ENCODE measurements at regions not wholly inside any gene's neighbourhood (a gene's known extent, or its start where the extent isn't known, plus 50 kb on each side); places are given as distances from the start of the nearest gene placed in this dataset.
"Not testable (repeated sequence)": the region's sequence is repeated elsewhere in the genome, so short reads cannot be mapped to it uniquely, and the experiment has no call there.

- no peak for DNase-seq (ENCODE audit: low read depth)
- in situ Hi-C loops (cut with HindIII; ENCODE audit: low pct_unique_long_range_greater_than_20kb, low sequenced_read_pairs) = no loop called here
Observed at GRCh38 chr3:139251529-139251928, 92.3 kb upstream of the MRPS22 start.

GRCh38 chr3:139252719-139253118 is 91.1 kb upstream of the MRPS22 start:
- in situ Hi-C loops (cut with HindIII; ENCODE audit: low pct_unique_long_range_greater_than_20kb, low sequenced_read_pairs) = no loop called here
- DNase-seq (ENCODE audit: low read depth) = no peak

GRCh38 chr3:139258276-139258675 is 85.5 kb upstream of the MRPS22 start:
- no peak for DNase-seq (ENCODE audit: low read depth)
- in situ Hi-C loops (cut with HindIII; ENCODE audit: low pct_unique_long_range_greater_than_20kb, low sequenced_read_pairs) = no loop called here

- in situ Hi-C loops (cut with HindIII; ENCODE audit: low pct_unique_long_range_greater_than_20kb, low sequenced_read_pairs) = no loop called here
- DNase-seq (ENCODE audit: low read depth) = no peak
Observed at GRCh38 chr3:139259398-139259797, 84.4 kb upstream of the MRPS22 start.

DNA sequence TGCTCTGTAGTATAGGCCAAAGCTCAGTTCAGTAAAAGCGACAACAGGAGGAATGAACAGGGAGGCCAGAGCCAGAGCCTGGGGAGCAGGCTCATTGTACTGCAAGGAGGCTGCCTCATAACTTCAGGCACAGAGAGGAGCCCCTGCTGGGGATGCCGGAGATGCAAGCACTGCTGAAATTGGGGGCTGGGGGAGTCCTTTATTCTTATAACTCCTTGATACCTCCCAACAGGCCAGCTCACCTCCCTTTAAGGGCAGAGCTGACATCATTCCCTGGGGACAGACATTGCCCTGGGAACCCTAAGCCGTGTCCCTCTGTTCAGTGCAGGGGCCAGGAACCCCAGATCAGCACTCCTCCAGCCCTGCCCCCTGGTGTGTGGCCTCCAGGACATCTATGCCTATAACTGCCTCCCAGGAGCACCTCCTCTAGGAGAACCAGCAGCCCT is 83.8 kb upstream of the MRPS22 start:
- DNase-seq (ENCODE audit: low read depth) = no peak
- in situ Hi-C loops (cut with HindIII; ENCODE audit: low pct_unique_long_range_greater_than_20kb, low sequenced_read_pairs) = no loop called here

- in situ Hi-C loops (cut with HindIII; ENCODE audit: low pct_unique_long_range_greater_than_20kb, low sequenced_read_pairs) = no loop called here
- no peak for DNase-seq (ENCODE audit: low read depth)
Observed at GRCh38 chr3:139260793-139261736, 82.8 kb upstream of the MRPS22 start.

GRCh38 chr3:139261754-139262586 is 81.8 kb upstream of the MRPS22 start:
- no peak for DNase-seq (ENCODE audit: low read depth)
- in situ Hi-C loops (cut with HindIII; ENCODE audit: low pct_unique_long_range_greater_than_20kb, low sequenced_read_pairs) = no loop called here

DNA sequence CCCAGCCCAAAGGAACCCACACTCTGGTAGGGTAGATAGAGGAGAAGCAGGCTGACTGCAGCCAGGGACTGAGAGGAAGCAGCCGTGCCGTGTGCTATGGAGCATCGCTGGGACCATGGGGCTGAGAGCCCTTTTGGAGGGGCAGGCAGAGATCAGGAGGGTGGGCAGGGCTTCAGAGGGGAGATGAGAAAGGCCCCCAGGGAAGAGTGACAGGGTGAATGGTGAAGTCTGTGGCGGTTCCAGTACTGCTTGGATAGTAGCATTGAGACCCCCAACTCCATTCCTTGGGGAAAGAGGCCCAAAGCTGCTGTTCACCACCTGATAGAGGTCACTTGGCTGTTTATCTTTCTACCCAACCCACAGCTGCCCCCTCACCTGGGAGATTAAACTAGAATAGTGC is 80.0 kb upstream of the MRPS22 start:
- in situ Hi-C loops (cut with HindIII; ENCODE audit: low pct_unique_long_range_greater_than_20kb, low sequenced_read_pairs) = no loop called here
- DNase-seq (ENCODE audit: low read depth) = no peak

GRCh38 chr3:139264375-139264774 is 79.4 kb upstream of the MRPS22 start:
- DNase-seq (ENCODE audit: low read depth) = no peak
- in situ Hi-C loops (cut with HindIII; ENCODE audit: low pct_unique_long_range_greater_than_20kb, low sequenced_read_pairs) = no loop called here

DNA sequence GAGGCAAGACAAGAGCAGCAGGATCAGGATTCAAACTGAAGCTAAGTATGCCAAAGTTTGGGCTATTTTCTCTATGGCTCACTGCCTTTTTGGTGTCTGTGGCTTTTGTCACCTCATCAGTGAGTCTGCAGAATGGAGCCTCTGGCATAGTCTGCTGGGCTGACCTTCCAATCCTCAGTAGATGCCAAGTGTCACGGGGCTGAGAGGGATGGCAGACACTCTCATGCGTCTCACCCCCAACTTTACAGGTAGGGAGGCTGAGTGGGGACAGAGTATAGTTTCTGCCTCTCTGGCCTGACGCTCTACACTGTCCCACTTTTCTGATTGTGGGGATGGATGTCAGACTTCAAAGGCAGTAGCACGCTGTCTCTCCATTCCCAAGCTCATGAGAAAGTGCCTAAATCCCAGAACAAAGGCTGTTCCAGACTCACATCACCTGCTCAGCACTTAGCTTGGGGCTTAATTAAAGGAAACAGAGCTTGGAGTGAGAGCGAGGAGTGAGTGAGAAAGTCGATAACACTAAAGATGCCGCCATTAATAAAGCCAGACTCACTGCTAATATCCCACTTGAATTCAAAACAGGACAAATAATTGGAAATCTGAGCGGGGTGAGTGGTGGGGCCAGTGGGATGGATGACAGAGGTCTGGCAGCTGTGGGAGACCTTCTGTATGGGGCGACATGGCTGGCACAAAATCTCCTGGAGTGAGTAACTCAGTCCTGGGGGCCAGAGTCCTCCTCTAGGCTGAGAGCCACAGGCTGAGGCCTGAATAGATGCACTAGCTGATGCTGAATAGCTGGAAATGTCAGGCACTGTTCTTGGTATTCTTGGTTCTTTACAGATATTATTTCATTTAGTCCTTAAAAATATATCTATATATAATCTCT is 78.4 kb upstream of the MRPS22 start:
- DNase-seq (ENCODE audit: low read depth) = no peak
- in situ Hi-C loops (cut with HindIII; ENCODE audit: low pct_unique_long_range_greater_than_20kb, low sequenced_read_pairs) = no loop called here

GRCh38 chr3:139267300-139268246 is 76.2 kb upstream of the MRPS22 start:
- in situ Hi-C loops (cut with HindIII; ENCODE audit: low pct_unique_long_range_greater_than_20kb, low sequenced_read_pairs) = no loop called here
- DNase-seq (ENCODE audit: low read depth) = no peak

DNA sequence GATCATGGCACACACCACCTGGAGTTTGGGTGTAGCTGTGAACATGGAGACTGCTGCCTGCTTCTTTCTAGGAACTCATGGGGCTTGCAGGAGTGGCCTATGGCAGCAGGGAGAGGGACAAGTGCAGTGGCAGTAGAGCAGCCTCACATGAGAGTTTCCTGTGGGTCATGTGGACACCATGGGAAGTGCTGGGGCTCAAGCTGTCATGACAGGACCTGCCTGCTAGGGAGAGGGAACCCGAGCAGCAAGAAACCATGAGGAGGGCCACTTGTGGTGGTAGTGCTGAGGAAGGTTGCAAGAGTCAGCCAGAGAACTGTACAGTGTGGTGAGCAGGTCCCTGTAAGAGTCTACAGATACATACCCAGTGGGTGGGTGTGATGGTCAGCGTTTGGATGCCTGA is 73.8 kb upstream of the MRPS22 start:
- no peak for DNase-seq (ENCODE audit: low read depth)
- in situ Hi-C loops (cut with HindIII; ENCODE audit: low pct_unique_long_range_greater_than_20kb, low sequenced_read_pairs) = no loop called here

DNA sequence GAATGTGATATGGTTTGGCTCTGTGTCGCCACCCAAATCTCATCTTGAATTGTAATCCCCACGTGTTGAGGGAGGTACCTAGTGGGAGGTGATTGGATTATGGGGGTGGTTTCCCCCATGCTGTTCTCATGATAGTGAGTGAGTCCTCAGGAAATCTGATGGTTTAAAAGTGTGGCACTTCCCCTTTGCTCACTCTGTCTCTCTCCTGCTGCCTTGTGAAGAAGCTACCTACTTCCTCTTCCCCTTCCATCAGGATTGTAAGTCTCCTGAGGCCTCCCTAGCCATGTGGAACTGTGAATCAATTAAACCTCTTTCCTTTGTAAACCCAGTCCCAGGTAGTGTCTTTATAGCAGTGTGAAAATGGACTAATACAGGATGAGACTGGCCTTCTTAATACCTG is 73.2 kb upstream of the MRPS22 start:
- DNase-seq (ENCODE audit: low read depth); in situ Hi-C loops (cut with HindIII; ENCODE audit: low pct_unique_long_range_greater_than_20kb, low sequenced_read_pairs): not testable (repeated sequence)

DNA sequence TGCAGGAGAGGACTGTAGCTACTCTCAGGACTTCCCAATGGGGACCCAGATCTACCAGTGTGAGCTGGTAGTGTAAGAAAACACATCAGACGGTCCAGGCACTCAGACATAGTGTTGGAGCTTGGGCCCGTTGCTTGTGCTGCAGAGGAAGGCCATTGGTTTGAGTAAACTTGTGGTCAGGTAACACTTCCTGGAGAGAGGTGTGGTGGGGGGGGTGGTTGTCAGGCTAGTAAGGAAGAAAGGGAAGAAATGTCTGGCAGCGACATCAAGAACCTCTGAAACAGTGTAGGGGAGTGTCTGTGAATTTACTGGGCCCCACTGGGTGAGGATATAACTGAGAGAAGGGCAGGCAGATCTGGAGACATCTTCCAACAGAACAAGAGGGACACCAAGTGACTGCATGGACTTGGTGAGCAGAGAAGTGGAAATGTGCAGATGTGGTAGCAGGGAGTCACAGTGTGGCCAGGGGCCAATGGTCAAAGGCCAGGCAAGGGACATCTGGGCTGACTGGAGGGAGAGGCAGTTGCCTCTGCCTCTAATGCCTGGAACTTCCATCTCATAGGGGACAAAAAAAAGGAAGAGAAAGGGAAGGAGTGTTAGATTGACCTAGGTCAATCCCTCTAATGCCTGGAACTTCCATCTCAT is 63.7 kb upstream of the MRPS22 start:
- DNase-seq (ENCODE audit: low read depth) = no peak
- in situ Hi-C loops (cut with HindIII; ENCODE audit: low pct_unique_long_range_greater_than_20kb, low sequenced_read_pairs) = no loop called here

- in situ Hi-C loops (cut with HindIII; ENCODE audit: low pct_unique_long_range_greater_than_20kb, low sequenced_read_pairs) = no loop called here
- DNase-seq (ENCODE audit: low read depth) = no peak
Observed at GRCh38 chr3:139281096-139281495, 62.7 kb upstream of the MRPS22 start.

GRCh38 chr3:139281522-139282196 is 62.2 kb upstream of the MRPS22 start:
- in situ Hi-C loops (cut with HindIII; ENCODE audit: low pct_unique_long_range_greater_than_20kb, low sequenced_read_pairs) = no loop called here
- DNase-seq (ENCODE audit: low read depth) = no peak
